NOMO-1 treated with DMSO at 0.1 percent for 48 hours (cell line): ENCODE measurements at regions not wholly inside any gene's neighbourhood (a gene's known extent, or its start where the extent isn't known, plus 50 kb on each side); places are given as distances from the start of the nearest gene placed in this dataset.
"Not testable (repeated sequence)": the region's sequence is repeated elsewhere in the genome, so short reads cannot be mapped to it uniquely, and the experiment has no call there.

Source experiments
- DNase-seq: peaks from one replicate; lab custom pipeline; 2025; ENCODE audit not compliant: unreplicated experiment; lab: John Stamatoyannopoulos, UW

DNA sequence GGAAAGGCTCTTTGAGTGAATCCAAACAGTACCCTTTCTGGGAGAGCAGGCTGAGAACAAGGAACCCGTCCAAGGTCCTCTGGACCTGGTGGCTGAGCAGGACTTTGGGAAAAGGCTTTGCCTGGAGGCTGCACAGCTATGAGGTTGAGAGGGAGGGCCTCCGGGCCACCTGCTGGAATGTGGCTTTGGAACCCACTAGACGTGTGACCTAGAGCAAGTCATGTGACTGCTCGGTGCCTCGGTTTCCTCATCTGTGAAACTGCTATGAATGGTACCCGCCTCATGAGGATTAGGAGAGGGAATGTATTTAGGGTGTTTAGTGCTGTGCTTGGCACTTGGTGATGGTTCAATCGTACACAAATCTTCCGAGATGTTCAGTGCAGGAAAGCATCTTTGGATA, 50.4 kb downstream of the HAPSTR1 start:
- DNase-seq, result no peak

DNA sequence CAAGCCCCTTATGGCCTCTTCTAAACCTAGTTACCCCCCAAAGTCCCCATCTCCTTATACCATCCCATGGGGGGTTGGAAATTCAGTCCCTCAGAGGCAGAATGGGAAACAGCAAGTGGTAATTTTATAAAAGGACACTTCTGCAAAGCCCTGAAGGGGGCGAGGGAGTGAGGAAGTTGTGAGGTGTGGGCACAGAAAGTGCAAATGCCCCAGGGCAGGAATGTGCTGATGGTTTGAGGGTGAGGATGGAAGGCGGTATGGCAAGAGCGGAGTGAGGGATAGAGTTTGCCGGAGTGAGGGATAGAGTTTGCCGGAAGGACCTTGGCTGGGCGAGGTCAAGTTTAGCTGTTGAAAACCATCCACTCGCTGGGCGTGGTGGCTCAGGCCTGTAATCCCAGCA, 52.7 kb downstream of the HAPSTR1 start:
- DNase-seq, result no peak

DNA sequence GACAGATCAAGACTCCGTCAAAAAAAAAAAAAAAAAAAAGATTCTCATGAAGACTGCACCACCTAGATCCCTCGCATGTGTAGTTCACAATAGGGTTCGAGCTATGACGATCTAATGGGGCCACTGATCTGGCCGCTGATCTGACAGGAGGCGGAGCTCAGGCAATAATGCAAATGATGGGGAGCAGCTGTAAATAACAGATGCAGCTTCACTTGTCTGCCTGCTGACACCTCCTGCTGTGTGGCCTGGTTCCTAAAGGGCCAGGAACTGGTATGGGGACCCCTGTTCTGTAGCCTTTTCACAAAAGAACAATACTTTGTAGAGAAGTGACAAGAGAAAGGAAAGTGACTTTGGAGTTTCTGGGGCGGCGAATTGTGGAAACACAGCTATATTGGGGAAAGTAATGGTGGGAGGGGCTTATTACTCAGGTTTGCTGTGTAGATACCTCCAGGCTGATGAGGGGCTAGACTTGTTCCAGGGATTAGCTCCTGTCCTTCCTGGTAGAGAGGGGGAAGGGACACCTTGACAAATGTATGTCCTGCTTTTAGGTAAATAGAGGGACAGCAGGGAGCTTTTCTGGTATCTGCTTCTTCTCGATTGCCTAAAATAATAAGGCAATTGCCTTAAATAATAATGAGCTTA, 57.1 kb downstream of the HAPSTR1 start:
- DNase-seq, result no peak

DNA sequence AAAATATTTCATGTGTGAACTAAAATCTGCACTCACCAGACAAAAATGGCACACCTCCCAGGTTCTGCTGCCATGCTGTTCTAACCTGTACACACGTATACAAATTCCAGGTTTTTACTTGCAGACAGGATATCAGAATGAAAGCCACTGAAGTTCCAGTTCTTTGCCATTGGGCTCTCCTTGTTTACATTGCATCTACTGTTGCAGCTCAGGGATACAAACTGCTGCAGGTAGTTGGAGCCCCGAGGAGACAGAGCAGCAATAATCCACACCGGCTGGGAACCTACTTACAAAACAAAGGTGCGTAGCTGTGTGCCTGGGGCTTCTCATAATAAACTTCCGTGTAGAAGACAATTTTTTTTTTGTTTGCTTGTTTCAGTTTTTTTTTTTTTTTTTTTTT, 59.6 kb downstream of the HAPSTR1 start:
- no peak for DNase-seq

DNA sequence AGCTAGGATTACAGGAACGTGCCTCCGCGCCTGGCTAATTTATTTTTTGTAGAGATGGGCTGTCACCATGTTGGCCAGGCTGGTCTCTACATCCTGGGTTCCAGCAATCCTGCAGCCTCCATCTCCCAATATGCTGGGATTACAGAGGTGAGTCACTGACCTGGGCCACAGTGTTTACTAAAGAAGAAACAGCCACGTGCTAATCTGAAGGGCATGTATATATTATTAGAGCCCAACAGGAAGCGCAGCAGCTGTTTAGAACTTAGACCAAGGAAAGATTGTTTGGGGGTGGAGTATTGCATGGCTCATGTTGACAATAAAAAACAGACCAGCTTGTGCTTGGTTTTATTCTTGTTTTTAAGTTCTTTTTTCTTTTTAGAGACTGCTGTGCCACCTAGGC, 60.2 kb downstream of the HAPSTR1 start:
- no peak for DNase-seq

DNA sequence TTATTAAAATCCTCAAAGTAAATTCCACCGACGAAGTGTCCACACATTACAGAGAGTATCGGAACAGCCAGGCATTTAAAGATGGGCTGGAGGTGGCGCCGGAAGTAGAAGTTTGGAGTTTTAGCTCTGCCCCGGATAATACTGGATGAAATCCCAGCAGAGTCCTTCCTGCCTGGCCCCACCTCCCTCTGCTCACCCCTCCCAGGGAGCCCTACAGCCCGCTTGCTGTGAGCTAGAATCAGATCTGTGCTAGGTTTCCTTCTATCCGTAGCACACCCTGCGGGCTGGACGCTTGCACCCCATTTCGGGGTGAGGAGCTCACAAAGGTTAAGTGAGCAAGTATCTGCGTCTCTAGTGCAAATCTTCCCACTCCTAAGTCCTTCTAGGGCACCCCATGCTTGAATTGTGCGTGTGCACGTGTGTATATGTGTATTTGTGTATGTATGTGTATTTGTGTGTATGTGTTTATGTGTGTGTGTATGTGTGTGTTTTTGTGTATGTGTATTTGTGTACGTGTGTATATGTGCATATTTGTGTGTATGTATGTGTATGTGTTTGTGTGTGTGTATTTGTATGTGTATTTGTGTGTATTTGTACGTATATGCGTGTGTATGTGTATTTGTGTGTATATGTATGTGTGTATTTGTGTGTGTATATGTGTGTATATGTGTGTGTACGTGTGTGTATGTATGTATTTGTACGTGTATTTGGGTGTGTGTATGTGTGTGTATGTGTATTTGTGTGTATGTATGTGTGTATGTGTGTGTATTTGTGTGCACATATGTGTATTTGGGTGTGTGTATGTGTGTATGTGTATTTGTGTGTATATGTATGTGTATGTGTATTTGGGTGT, 61.4 kb downstream of the HAPSTR1 start:
- no peak for DNase-seq

DNA sequence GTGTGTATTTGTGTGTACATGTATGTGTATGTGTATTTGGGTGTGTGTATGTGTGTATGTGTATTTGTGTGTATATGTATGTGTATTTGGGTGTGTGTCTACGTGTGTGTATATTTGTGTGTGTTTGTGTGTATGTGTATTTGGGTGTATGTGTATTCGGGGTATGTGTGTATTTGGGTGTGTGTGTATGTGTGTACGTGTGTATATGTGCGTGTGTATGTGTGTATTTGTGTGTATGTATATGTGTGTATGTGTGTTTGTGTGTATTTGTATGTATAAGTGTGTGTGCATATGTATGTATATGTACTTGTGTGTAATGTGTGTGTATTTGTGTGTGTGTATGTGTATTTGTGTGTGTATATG, 62.0 kb downstream of the HAPSTR1 start:
- DNase-seq, result no peak

DNA sequence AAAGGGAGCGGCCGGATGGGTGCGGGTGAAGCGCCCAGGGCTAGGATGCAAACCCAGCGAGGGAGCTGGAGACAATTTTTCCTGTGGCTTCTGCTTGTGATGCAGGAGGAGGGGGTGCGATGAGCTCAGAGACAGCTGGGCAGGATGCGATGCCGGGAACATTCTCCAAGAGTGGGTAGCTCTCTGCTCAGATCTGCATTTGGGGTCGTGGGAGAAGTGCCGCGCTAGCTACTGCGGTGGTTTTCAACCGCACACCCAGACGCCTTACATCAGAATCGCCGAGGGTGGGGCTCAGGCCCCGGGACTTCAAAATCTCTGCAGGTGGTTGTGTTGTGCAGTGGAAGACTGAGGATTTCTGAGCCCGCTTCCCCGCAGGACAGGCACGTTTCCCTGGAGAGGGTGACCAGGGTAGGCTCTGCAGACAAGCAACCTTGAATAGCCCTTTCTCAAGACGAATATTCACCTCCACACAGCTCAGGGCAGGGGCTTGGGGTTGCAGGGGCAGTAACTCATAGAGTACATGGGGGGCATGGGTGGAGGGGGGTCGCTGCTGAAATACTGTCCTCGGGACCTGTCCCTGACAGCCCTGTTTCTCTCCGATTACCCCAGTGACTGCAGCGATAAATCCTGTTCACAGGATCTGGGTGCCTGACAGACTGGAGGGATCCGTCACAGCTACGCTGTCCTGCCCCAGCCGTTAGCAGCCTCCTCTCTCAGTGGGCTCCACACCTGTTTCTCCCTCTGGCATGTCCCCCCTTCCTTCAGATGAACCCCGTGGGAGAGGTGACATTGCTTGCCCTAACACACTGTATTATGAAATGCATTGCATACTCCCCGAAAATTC, 63.3 kb downstream of the HAPSTR1 start:
- no peak for DNase-seq

DNA sequence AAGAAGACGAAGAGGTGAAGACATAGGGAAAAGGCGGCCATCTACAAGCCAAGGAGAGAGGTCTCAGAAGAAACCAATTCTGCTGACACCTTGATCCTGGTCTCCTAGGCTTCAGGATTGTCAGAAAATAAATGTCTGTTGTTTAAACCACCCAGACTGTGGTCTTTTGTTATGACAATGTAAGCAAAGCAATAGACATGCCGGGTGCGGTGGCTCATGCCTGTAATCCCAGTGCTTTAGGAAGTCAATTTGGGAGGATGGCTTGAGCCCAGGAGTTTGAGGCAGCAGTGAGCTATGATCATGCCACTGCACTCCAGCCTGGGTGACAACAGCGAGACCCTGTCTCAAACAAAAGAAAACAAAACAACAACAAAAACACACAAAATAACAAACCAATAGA, 64.4 kb downstream of the HAPSTR1 start:
- no peak for DNase-seq

DNA sequence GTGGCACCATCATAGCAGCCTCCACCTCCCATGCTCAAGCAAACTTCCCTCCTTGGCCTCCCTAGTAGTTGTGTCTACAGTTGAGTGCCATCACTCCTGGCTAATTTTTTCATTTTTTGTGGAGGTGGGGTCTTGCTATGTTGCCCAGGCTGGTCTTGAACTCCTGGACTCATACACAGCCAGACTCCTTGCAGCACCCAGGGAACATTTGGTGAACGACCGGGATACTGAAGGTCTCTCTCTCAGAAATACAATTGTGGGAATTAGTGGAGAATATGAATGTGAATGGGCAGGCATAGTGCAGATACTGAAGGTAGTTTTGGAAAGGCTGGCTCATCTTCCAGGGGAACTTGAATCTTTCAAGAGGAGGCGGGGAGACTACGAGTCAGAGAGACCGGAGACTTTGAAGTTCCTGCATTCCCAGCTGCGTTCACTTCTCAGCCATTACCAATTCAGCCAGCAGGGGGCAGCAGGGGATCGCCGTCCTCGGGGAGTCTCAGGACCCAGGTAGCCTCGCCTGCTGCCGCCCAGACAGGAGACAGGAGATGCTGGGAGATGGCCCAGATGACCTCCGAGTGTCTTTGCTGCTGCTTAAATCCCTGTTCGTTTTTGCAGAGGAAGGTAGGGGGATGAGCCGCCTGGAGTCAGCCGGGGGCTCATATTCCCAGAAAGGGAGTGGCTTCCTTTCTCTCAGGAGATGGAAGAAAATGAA, 68.6 kb downstream of the HAPSTR1 start:
- peak; percentile 31 for DNase-seq

DNA sequence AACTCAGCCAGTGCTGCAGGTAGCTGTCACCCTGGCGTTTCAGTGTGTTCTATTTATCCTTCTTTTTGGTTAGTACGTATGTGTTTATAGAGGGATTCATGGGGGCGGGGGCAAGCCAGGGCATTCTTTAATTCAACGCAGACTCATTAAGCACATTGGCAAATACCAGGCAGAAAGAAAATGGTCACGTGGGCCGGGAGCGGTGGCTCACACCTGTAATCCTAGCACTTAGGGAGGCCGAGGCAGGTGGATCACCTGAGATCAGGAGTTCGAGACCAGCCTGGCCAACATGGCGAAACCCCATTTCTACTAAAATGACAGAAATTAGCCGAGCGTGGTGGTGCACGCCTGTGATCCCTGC, 69.1 kb downstream of the HAPSTR1 start:
- DNase-seq, result no peak

DNA sequence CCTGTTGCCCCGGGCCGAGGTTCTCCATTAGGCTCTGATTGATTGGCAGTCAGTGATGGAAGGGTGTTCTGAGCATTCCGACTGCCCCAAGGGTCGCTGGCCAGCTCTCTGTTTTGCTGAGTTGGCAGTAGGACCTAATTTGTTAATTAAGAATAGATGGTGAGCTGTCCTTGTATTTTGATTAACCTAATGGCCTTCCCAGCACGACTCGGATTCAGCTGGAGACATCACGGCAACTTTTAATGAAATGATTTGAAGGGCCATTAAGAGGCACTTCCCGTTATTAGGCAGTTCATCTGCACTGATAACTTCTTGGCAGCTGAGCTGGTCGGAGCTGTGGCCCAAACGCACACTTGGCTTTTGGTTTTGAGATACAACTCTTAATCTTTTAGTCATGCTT, 74.2 kb downstream of the HAPSTR1 start:
- DNase-seq, result no peak

DNA sequence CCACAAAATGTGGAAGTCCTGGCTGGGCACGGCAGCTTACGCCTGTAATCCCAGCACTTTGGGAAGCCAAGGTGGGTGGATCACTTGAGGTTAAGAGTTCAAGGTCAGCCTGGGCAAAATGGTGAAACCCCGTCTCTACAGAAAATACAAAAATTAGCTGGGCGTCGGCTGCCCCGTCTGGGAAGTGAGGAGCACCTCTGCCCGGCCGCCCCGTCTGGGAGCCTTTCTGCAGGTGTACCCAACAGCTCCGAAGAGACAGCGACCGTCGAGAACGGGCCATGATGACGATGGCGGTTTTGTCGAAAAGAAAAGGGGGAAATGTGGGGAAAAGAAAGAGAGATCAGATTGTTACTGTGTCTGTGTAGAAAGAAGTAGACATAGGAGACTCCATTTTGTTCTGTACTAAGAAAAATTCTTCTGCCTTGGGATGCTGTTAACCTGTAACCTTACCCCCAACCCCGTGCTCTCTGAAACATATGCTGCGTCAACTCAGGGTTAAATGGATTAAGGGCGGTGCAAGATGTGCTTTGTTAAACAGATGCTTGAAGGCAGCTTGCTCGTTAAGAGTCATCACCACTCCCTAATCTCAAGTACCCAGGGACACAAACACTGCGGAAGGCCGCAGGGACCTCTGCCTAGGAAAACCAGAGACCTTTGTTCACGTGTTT, 75.0 kb downstream of the HAPSTR1 start:
- not testable (repeated sequence) for DNase-seq

DNA sequence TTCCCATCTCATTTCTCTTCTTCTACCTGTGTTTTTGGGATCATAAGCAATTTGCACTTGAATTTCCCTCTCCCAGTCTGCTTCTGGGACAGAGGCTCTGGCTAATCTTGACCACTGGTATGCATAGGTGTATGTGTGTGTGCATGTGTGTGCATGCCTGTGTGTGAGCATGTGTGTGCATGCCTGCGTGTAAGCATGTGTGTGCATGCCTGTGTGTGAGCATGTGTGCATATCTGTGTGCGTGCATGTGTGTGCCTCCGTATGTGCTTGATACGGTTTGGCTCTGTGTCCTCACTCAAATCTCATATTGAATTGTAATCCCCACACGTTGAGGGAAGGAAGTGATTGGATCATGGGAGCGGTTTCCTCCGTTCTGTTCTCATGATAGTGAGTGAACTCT, 77.7 kb downstream of the HAPSTR1 start:
- no peak for DNase-seq

DNA sequence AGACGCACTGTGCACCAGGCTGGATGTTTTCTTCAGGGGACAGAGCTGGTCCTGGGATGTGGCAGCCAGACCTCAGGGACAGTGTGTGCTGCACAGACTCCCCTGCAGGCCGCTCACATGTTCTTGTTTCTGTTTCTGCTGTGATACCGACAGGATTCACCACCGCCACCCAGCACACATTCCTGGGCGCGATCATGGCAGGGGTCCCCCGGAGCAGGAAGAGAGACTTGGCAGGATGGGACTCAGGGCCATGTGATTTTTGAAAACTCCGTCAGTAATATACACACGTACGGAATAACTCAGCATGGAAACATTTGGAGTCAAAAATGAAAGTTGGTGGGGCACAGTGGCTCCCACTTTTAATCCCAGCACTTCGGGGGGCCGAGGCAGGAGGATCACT, 79.0 kb downstream of the HAPSTR1 start:
- DNase-seq, result no peak

DNA sequence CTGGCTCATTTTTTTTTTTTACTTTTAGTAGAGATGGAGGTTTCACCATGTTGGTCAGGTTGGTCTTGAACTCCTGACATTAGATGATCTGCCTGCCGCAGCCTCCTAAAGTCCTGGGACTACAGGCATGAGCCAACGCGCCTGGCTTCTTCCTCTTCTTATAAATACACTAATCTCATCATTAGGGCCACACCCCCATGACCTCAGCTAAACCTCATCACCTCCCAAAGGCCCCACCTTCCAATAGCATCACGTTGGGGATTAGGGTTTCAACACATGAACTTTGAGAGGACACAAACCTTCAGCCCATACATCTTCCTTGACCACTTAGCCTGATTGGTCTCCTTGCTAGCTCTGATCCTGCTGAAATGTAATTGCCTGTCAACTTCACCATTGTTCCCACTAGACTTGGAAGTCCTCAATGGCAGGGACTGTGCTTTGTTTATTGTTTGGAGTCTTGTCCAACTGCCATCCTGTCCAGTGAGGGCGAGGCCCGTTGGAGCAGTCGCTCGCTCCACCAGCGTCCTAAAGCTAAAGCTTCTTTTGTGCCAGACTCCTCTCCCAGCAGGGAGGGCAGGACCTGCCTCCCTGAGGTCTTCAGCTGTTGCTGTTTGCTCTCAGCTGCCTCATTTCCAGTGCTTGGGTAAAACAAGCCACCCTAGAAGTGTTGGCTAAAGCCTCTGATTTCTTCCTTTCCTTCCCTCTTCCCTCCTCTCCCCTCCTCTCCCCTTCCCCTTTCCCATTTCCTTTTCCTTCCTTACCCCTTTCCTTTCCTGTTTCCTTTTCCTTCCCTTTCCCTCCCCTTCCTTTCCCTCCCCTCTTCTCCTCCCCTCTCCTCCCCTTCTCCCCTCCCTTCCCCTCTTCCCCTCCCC, 85.3 kb downstream of the HAPSTR1 start:
- no peak for DNase-seq

DNA sequence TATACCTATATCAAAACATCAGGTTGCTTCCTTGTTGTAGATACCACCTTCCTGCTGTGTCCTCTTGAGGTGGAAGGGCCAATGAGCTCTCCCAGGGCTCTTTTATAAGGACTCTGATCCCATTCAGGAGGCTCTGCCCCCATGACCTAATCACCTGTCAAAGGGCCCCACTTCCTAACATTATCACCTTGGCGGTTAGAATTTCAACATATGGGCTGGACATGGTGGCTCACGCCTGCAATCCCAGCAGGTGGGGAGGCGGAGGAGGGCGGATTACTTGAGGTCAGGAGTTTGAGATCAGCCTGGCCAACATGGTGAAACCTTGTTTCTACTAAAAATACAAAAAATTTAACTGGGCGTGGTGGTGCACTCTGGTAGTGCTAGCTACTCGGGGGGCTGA, 86.4 kb downstream of the HAPSTR1 start:
- DNase-seq, result no peak

DNA sequence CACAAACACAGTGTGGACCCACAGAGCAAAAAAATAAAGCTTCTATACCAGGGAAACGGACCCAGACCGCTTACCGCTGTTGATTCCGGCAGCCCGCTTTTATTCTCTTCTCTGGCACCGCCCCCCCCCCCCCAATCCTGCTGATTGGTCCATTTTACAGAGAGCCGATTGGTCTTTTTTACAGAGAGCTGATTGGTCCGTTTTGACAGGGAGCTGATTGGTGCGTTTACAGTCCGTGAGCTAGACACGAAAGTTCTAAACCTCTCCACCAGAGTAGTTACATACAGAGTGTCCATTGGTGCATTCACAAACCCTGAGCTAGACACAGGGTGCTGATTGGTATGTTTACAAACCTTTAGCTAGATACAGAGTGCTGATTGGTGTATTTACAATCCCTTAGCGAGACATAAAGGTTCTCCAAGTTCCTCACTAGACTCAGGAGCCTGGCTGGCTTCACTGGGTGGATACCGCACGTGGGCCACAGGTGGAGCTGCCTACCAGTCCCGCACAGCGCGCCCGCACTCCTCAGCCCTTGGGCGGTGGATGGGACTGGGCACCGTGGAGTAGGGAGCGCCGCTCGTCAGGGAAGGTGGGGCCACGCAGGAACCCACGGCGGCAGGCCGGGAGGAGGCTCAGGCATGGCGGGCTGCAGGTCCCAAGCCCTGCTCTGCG, 92.4 kb downstream of the HAPSTR1 start:
- no peak for DNase-seq

DNA sequence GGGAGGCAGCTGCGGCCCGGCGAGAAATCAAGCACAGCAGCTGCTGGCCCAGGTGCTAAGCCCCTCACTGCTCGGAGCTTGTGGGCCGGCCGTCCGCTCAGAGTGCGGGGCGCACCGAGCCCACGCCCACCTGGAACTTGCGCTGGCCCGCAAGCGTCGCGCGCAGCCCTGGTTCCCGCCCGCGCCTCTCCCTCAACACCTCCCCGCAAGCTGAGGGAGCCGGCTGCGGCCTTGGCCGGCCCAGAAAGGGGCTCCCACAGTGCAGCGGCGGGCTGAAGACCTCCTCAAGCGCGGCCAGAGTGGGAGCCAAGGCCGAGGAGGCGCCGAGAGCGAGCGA, 92.9 kb downstream of the HAPSTR1 start:
- DNase-seq, result no peak
